ENCODE measurements at regions not wholly inside any gene's neighbourhood (a gene's known extent, or its start where the extent isn't known, plus 50 kb on each side); places are given as distances from the start of the nearest gene placed in this dataset.

GRCh38 chr3:73708956-73709355 is 84.2 kb upstream of the PDZRN3 start:
- 20% methylated on average over 2 of the region's 2 CpGs for WGBS (ENCODE audit: insufficient coverage, insufficient replicate concordance, low lambda C conversion rate, missing lambda C conversion rate)
- Histone ChIP-seq H3K27me3 (replicated peaks in 1 of 2; ENCODE audit: control insufficient read depth in 2 of 2, insufficient read depth in 2 of 2, low read length in 1 of 2) (no peaks in the 10 kb centered on the region), H3K79me2 (ENCODE audit: control insufficient read depth, insufficient read depth, low read length) (no peaks in the 10 kb centered on the region), H3K36me3 (ENCODE audit: control insufficient read depth in 2 of 2, insufficient read depth in 2 of 2, low read length in 1 of 2) (no peaks in the 10 kb centered on the region), H3K4me3 (no peak overlapping the region), H3K4me2 (ENCODE audit: control insufficient read depth, insufficient read depth) (no peak overlapping the region), H4K20me1 (ENCODE audit: control insufficient read depth, insufficient read depth) (no peaks in the 10 kb centered on the region), H3K4me1 (ENCODE audit: control insufficient read depth, insufficient read depth, low read length) (no peaks in the 10 kb centered on the region), H3K9ac (ENCODE audit: control insufficient read depth, insufficient read depth, low read length) (no peak overlapping the region), H2AFZ (ENCODE audit: control insufficient read depth, low read depth, low read length) (no peak overlapping the region), H3K9me3 (replicated peaks; ENCODE audit: control insufficient read depth, insufficient read depth, low read length) (no peaks in the 10 kb centered on the region), H3K27ac (ENCODE audit: control insufficient read depth, insufficient read depth) (no peak overlapping the region)
- no peak for DNase-seq (ENCODE audit: low read depth, low spot score)
- no peak for ATAC-seq
- FAIRE-seq = no peak
- in situ Hi-C loops (cut with MboI) (no loop called here), intact Hi-C loops (cut with micrococcal nuclease; ENCODE audit: unreplicated experiment) (no loop called here)
- RAD21 ChIA-PET (ENCODE audit: unreplicated experiment) = no interaction called here
- CTCF ChIA-PET = interaction anchor here (1.9 kb wide), 1 partner anchor 8 kb away, joined by 6 read pairs; no protein-coding TSS in a partner anchor
- POLR2A ChIA-PET = no interaction called here
- no TSS peak for BruUV-seq (replicated peaks)
- TF ChIP-seq E2F4 (IDR thresholded peaks at IDR 0.05; ENCODE audit: low read depth, low read length) (no peak), USF1 (IDR thresholded peaks at IDR 0.05; ENCODE audit: borderline replicate concordance, extremely low read length, insufficient read depth, low read depth, low read length) (no peak), SPI1 (IDR thresholded peaks at IDR 0.05; ENCODE audit: borderline replicate concordance, insufficient read depth, low read depth, low read length) (no peak), NBN (IDR thresholded peaks at IDR 0.05) (no peak), ELK1 (IDR thresholded peaks at IDR 0.05; ENCODE audit: low read depth, low read length) (no peak), NFYA (IDR thresholded peaks at IDR 0.05; ENCODE audit: borderline replicate concordance, low read depth, low read length) (no peak), HCFC1 (IDR thresholded peaks at IDR 0.05; ENCODE audit: low read length) (no peak), RELA (IDR thresholded peaks at IDR 0.05; ENCODE audit: borderline replicate concordance, partially characterized antibody) (no peak), IRF5 (IDR thresholded peaks at IDR 0.05; ENCODE audit: borderline replicate concordance) (no peak), TCF3 (IDR thresholded peaks at IDR 0.05; ENCODE audit: borderline replicate concordance, insufficient read depth, low read depth, low read length) (no peak), ZNF384 (IDR thresholded peaks at IDR 0.05; ENCODE audit: borderline replicate concordance, low read depth, low read length) (no peak), NFYB (IDR thresholded peaks at IDR 0.05; ENCODE audit: insufficient read depth, low read depth, low read length) (no peak), KAT2A (conservative IDR thresholded peaks at IDR 0.05; ENCODE audit: control insufficient read depth, low read depth, low read length) (no peak), SMAD1 (IDR thresholded peaks at IDR 0.05; ENCODE audit: low read depth, partially characterized antibody) (no peak), ZBTB4 (CRISPR knock-in tag; IDR thresholded peaks at IDR 0.05) (no peak), ZBED1 (IDR thresholded peaks at IDR 0.05; ENCODE audit: borderline replicate concordance) (no peak)
- SMC1A ChIA-PET (ENCODE audit: uncharacterized antibody, unreplicated experiment) = interaction anchor here (0.6 kb wide), 1 partner anchor 712 kb away, joined by 3 read pairs; the partner anchor contains the start of gene PPP4R2

All from GM12878 (cell line).